Nephron (organoid): ENCODE measurements at regions not wholly inside any gene's neighbourhood (a gene's known extent, or its start where the extent isn't known, plus 50 kb on each side); places are given as distances from the start of the nearest gene placed in this dataset.
A peak's percentile ranks its signal among the peaks of the same experiment; 100 is the strongest.

Experiments
- H3K27ac Mint-ChIP-seq, 3 experiments: 2 replicates each; pipeline ENCODE4 v1.8.0; 2020; ENCODE audit warnings: mixed read lengths in 3 of 3, mild to moderate bottlenecking in 2 of 3, moderate library complexity in 1 of 3
- H3K27me3 Mint-ChIP-seq: 2 replicates; pipeline ENCODE4 v1.8.0; 2021; ENCODE audit warnings: low read depth, mild to moderate bottlenecking, moderate library complexity, mixed read lengths
- H3K36me3 Mint-ChIP-seq: 2 replicates; pipeline ENCODE4 v1.8.0; 2020; ENCODE audit warnings: low read depth, mixed read lengths
- H3K4me1 Mint-ChIP-seq: 2 replicates; pipeline ENCODE4 v1.8.0; 2020; ENCODE audit warnings: mixed read lengths
- H3K4me3 Mint-ChIP-seq, 3 experiments: 2 replicates each; pipeline ENCODE4 v1.8.0; 2020; ENCODE audit warnings: mild to moderate bottlenecking in 3 of 3, mixed read lengths in 3 of 3, moderate library complexity in 2 of 3
- H3K9me3 Mint-ChIP-seq: 2 replicates; pipeline ENCODE4 v1.8.0; 2020; ENCODE audit warnings: mixed read lengths
- CTCF ChIP-seq, 3 experiments: fragments of 200-600 bp; sonication (generic); IDR thresholded peaks; one replicate each; pipeline ENCODE4 v1.5.0; 2021; ENCODE audit warnings: antibody characterized with exemption in 3 of 3; ENCODE audit not compliant: unreplicated experiment in 3 of 3

DNA sequence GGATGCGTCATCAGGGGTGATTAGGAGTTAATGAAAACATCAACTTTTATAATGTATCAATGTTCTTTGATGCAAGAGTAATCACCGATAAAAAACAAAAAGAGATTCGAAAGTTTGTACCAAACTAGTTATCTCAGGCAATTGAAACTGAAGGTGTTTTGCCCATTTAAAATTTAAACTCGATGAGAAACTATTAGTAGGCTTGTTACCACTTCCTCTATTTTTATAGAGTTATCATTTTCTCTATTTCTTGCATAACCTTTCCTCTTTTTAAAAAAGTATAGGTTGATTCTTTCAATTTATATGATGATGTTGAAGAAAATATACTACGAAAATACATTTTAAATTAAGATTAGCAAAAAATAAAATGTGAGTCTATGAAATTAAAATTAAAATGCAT lies 597.3 kb upstream of the POT1 start:
- Mint-ChIP-seq H3K4me3 (no peak overlapping the region), H3K4me1 (no peaks in the 10 kb centered on the region), H3K9me3 (no peaks in the 10 kb centered on the region), H3K27me3 (no peaks in the 10 kb centered on the region), H3K36me3 (no peaks in the 10 kb centered on the region), H3K27ac (no peak overlapping the region)
- TF ChIP-seq CTCF (IDR thresholded peaks at IDR 0.05; ENCODE audit: unreplicated experiment in 3 of 3), result no peak

- Mint-ChIP-seq H3K4me3 (no peak overlapping the region), H3K27me3 (no peaks in the 10 kb centered on the region), H3K27ac (no peak overlapping the region), H3K36me3 (no peaks in the 10 kb centered on the region), H3K4me1 (no peaks in the 10 kb centered on the region), H3K9me3 (no peaks in the 10 kb centered on the region)
- TF ChIP-seq CTCF (IDR thresholded peaks at IDR 0.05; ENCODE audit: unreplicated experiment in 3 of 3), result no peak
Measured at GRCh38 chr7:125526092-125526491, 596.5 kb upstream of the POT1 start.

DNA sequence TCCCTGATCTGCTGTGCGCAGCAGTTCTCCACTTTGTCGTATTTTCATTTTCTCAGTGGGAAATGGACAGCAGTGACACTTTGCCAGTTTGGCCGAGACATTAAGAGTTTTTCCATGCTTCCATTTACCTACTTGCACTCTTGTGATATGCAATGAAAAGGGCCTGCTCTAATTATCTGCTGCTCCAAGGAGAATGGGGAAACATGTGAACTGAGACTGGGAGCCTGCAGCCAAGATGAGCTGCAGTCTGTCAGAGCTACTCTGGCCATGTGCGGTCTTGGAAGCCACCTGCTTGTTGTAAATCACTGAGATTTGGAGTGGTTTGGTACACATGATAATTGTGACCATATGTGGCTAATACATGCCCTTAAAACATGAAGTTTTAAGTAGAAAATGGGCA lies 586.6 kb upstream of the POT1 start:
- peak overlapping the region in 1 of 3 experiments; percentile 23 for H3K4me3 Mint-ChIP-seq
- H3K27ac Mint-ChIP-seq, result peak overlapping the region in 2 of 3 experiments; percentile 53 to 77
- H3K27me3 Mint-ChIP-seq, result no peaks in the 10 kb centered on the region
- no peaks in the 10 kb centered on the region for H3K9me3 Mint-ChIP-seq
- H3K36me3 Mint-ChIP-seq, result no peaks in the 10 kb centered on the region
- H3K4me1 Mint-ChIP-seq, result peaks cover 15% of the 10 kb centered on the region
- no peak for TF ChIP-seq CTCF (IDR thresholded peaks at IDR 0.05; ENCODE audit: unreplicated experiment in 3 of 3)

DNA sequence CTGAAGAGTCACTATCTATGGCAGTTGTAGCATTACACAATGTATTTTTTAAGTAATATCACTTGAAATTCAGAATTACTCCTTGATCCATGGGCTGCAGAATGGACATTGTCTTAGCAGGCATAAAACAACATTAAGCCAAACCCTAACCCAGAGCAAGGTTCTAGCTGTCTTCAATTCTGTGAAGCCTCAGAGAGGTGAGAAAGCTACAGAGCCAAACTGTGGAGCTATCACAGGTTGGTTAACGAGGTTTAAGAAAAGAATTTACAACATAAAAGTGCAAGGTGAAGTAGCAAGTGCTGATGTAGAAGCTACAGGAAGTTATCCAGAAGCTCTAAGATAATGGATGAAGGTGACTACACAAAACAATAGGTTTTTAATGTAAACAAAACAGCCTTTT lies 582.7 kb upstream of the POT1 start:
- Mint-ChIP-seq H3K4me3 (no peak overlapping the region), H3K36me3 (no peaks in the 10 kb centered on the region), H3K9me3 (no peaks in the 10 kb centered on the region), H3K4me1 (peaks cover 15% of the 10 kb centered on the region), H3K27me3 (no peaks in the 10 kb centered on the region), H3K27ac (no peak overlapping the region)
- no peak for TF ChIP-seq CTCF (IDR thresholded peaks at IDR 0.05; ENCODE audit: unreplicated experiment in 3 of 3)

GRCh38 chr7:125511310-125511709 lies 581.7 kb upstream of the POT1 start:
- Mint-ChIP-seq H3K27me3 (no peaks in the 10 kb centered on the region), H3K36me3 (no peaks in the 10 kb centered on the region), H3K4me1 (peaks cover 13% of the 10 kb centered on the region), H3K9me3 (no peaks in the 10 kb centered on the region), H3K27ac (no peak overlapping the region), H3K4me3 (no peak overlapping the region)
- TF ChIP-seq CTCF (IDR thresholded peaks at IDR 0.05; ENCODE audit: unreplicated experiment in 3 of 3), result no peak

DNA sequence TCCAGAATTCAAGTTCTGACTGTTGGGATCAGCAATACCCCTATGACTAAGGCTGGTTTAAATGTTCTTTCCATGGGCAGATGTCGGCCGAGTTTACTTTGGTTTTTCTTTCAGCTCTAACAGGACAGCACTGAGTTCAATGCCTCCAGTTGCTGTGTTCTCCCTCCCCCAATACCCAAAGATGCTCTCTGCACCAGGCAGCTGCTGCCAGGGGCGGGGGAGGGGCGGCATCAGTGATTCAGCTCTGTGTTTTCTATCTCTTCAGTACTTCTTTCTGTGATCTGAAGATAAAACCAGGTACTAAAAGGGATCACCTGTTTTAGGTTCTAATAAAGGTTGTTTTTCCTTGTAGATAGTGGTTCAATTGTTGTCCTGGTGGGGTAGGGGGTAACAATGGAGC lies 576.7 kb upstream of the POT1 start:
- Mint-ChIP-seq H3K9me3 (peaks cover 4% of the 10 kb centered on the region), H3K27me3 (no peaks in the 10 kb centered on the region), H3K27ac (no peak overlapping the region), H3K36me3 (no peaks in the 10 kb centered on the region), H3K4me1 (no peaks in the 10 kb centered on the region), H3K4me3 (no peak overlapping the region)
- no peak for TF ChIP-seq CTCF (IDR thresholded peaks at IDR 0.05; ENCODE audit: unreplicated experiment in 3 of 3)
